ENCODE measurements at regions not wholly inside any gene's neighbourhood (a gene's known extent, or its start where the extent isn't known, plus 50 kb on each side); places are given as distances from the start of the nearest gene placed in this dataset.
A peak's percentile ranks its signal among the peaks of the same experiment; 100 is the strongest.

GRCh38 chr2:172358691-172359556 lies 68.5 kb upstream of the ITGA6 start:
- H3K79me2 ChIP-seq (ENCODE audit: control insufficient read depth in 1 of 2, insufficient read depth in 2 of 2, low read length in 2 of 2) = no peaks in the 10 kb centered on the region
- DNase-seq (ENCODE audit: low read depth in 1 of 2, low spot score in 2 of 2) = no peak
- no peak overlapping the region for H3K14ac ChIP-seq (ENCODE audit: insufficient read length)
- H4K91ac ChIP-seq (replicated peaks; ENCODE audit: insufficient read length, low read length) = no peak overlapping the region
- H2AK5ac ChIP-seq (ENCODE audit: low read depth, low read length) = no peak overlapping the region
- H2BK5ac ChIP-seq (ENCODE audit: low read depth, low read length) = no peak overlapping the region
- H3K79me1 ChIP-seq (ENCODE audit: low read depth, low read length) = no peaks in the 10 kb centered on the region
- H2BK20ac ChIP-seq (ENCODE audit: low read length) = peak overlapping the region; percentile 10; the same call in 1 of the 2 replicates
- H3K4me2 ChIP-seq (ENCODE audit: insufficient read depth in 1 of 2, low read depth in 2 of 2, low read length in 2 of 2) = no peak overlapping the region
- no peak for FAIRE-seq
- H3K23me2 ChIP-seq (ENCODE audit: low read depth, low read length) = no peaks in the 10 kb centered on the region
- 91% methylated on average over 12 of the region's 12 CpGs; no CpG with 5 or more reads in 1 of the 2 experiments for WGBS, 2 experiments (ENCODE audit: extremely low coverage in 1 of 2, insufficient coverage in 1 of 2, insufficient read length in 1 of 2, insufficient replicate concordance in 2 of 2, low coverage in 1 of 2, low lambda C conversion rate in 2 of 2, missing lambda C conversion rate in 1 of 2)
- H3K4me1 ChIP-seq (replicated peaks in 1 of 4; ENCODE audit: control insufficient read depth in 3 of 4, insufficient read depth in 4 of 4, low read length in 3 of 4) = no peaks in the 10 kb centered on the region
- H4K5ac ChIP-seq (ENCODE audit: insufficient read length, low read depth, low read length) = no peak overlapping the region
- H3K18ac ChIP-seq (ENCODE audit: extremely low read depth, low read length) = no peak overlapping the region
- peak overlapping the region; percentile 30; the same call in 1 of the 2 replicates for H2AFZ ChIP-seq (ENCODE audit: low read length)
- H3K9ac ChIP-seq (replicated peaks in 1 of 4; ENCODE audit: extremely low read depth in 1 of 4, low read depth in 3 of 4, low read length in 3 of 4) = no peak overlapping the region; a peak in 1 of 7 replicates
- H3K4ac ChIP-seq (replicated peaks; ENCODE audit: insufficient read length, low read depth, low read length) = no peak overlapping the region
- no peak overlapping the region for H4K8ac ChIP-seq (ENCODE audit: extremely low read depth, insufficient read depth, low read length)
- no peak overlapping the region for H2BK12ac ChIP-seq (ENCODE audit: low read depth, low read length)
- POLR2A ChIA-PET (ENCODE audit: partially characterized antibody) = no interaction called here
- no peaks in the 10 kb centered on the region for H3K27me3 ChIP-seq (replicated peaks in 1 of 4; ENCODE audit: control insufficient read depth in 3 of 4, extremely low read depth in 1 of 4, insufficient read depth in 3 of 4, low read length in 3 of 4)
- H3K36me3 ChIP-seq (ENCODE audit: control insufficient read depth in 2 of 4, insufficient read depth in 4 of 4, low read length in 3 of 4) = no peaks in the 10 kb centered on the region
- H2BK120ac ChIP-seq (replicated peaks; ENCODE audit: low read depth, low read length) = no peak overlapping the region
- no peak overlapping the region for H3K4me3 ChIP-seq (ENCODE audit: extremely low read depth in 1 of 4, insufficient read depth in 2 of 4, low read depth in 3 of 4, low read length in 4 of 4)
- no peak overlapping the region for H3K23ac ChIP-seq (ENCODE audit: insufficient read length)
- H2BK15ac ChIP-seq (ENCODE audit: low read length) = peak overlapping the region; percentile 14; the same call in 1 of the 2 replicates
- H3K56ac ChIP-seq (replicated peaks; ENCODE audit: insufficient read length, low read depth, low read length) = no peak overlapping the region
- CTCF ChIA-PET (ENCODE audit: partially characterized antibody) = interaction anchor here (0.6 kb wide), 1 partner anchor 211 kb away, joined by 3 read pairs; no protein-coding TSS in a partner anchor
- no peaks in the 10 kb centered on the region for H3K9me3 ChIP-seq (ENCODE audit: insufficient read depth in 2 of 2, low read depth in 1 of 2, low read length in 1 of 2)
- H4K20me1 ChIP-seq (replicated peaks in 1 of 2; ENCODE audit: control insufficient read depth in 1 of 2, insufficient read depth in 2 of 2, low read length in 2 of 2) = no peaks in the 10 kb centered on the region
- H3K27ac ChIP-seq (ENCODE audit: low read depth, low read length) = no peak overlapping the region
- no peak for TF ChIP-seq PHF8 (conservative IDR thresholded peaks at IDR 0.05; ENCODE audit: low read depth, low read length)
- no peak for TF ChIP-seq CREB1 (IDR thresholded peaks at IDR 0.05)
- no peak for TF ChIP-seq RFX5 (IDR thresholded peaks at IDR 0.05; ENCODE audit: borderline replicate concordance, low read depth, low read length)
- TF ChIP-seq CHD2 (IDR thresholded peaks at IDR 0.05; ENCODE audit: low read length) = no peak
- TF ChIP-seq KDM5A (IDR thresholded peaks at IDR 0.05; ENCODE audit: low read length) = no peak
